ENCODE measurements at regions not wholly inside any gene's neighbourhood (a gene's known extent, or its start where the extent isn't known, plus 50 kb on each side); places are given as distances from the start of the nearest gene placed in this dataset.

- H3K36me3 ChIP-seq: no peaks in the 10 kb centered on the region
- intact Hi-C loops (cut with DNase I; ENCODE audit: low total_unique reads): no loop called here
- H3K27ac ChIP-seq: no peak overlapping the region
- DNase-seq: no peak
- no peak for TF ChIP-seq CTCF (IDR thresholded peaks at IDR 0.05 in 8 of 11, conservative IDR thresholded peaks at IDR 0.05 in 3 of 11)
- no peak for TF ChIP-seq POLR2AphosphoS5 (IDR thresholded peaks at IDR 0.05)
- no peak for TF ChIP-seq POLR2A (IDR thresholded peaks at IDR 0.05)
- H3K9me3 ChIP-seq: no peaks in the 10 kb centered on the region
- H3K27me3 ChIP-seq (replicated peaks in 1 of 7): peaks cover 0 to 17% (median 0%) of the 10 kb centered on the region in 7 donors
- H3K4me3 ChIP-seq: no peak overlapping the region
- no peaks in the 10 kb centered on the region for H3K4me1 ChIP-seq
- WGBS, 5 donors: 71 to 85% (median 82%) methylated on average over 7 of the region's 7 CpGs
Measured at GRCh38 chr2:114119862-114120261, 230.0 kb downstream of the ACTR3 start.

- WGBS, 5 donors: 84 to 89% (median 85%) methylated on average over 10 of the region's 10 CpGs
- Histone ChIP-seq H3K27me3 (replicated peaks in 1 of 7) (peaks cover 0 to 4% (median 0%) of the 10 kb centered on the region in 7 donors), H3K4me1 (no peaks in the 10 kb centered on the region), H3K4me3 (no peak overlapping the region), H3K36me3 (no peaks in the 10 kb centered on the region), H3K9me3 (no peaks in the 10 kb centered on the region), H3K27ac (no peak overlapping the region)
- intact Hi-C loops (cut with DNase I; ENCODE audit: low total_unique reads): no loop called here
- TF ChIP-seq CTCF (IDR thresholded peaks at IDR 0.05 in 8 of 11, conservative IDR thresholded peaks at IDR 0.05 in 3 of 11) (no peak), POLR2AphosphoS5 (IDR thresholded peaks at IDR 0.05) (no peak), POLR2A (IDR thresholded peaks at IDR 0.05) (no peak)
- no peak for DNase-seq
Measured at GRCh38 chr2:114122930-114123329, 233.0 kb downstream of the ACTR3 start.

GRCh38 chr2:114123925-114124324 lies 234.0 kb downstream of the ACTR3 start:
- TF ChIP-seq CTCF (IDR thresholded peaks at IDR 0.05 in 8 of 11, conservative IDR thresholded peaks at IDR 0.05 in 3 of 11): no peak
- TF ChIP-seq POLR2A (IDR thresholded peaks at IDR 0.05): no peak
- no peak for TF ChIP-seq POLR2AphosphoS5 (IDR thresholded peaks at IDR 0.05)
- DNase-seq: no peak
- intact Hi-C loops (cut with DNase I; ENCODE audit: low total_unique reads): no loop called here
- H3K27ac ChIP-seq: no peak overlapping the region
- WGBS, 5 donors: 68 to 76% (median 72%) methylated on average over 3 of the region's 3 CpGs
- no peaks in the 10 kb centered on the region for H3K36me3 ChIP-seq
- H3K27me3 ChIP-seq (replicated peaks in 1 of 7): peaks cover 0 to 6% (median 0%) of the 10 kb centered on the region in 7 donors
- H3K4me3 ChIP-seq: no peak overlapping the region
- H3K9me3 ChIP-seq: no peaks in the 10 kb centered on the region
- no peaks in the 10 kb centered on the region for H3K4me1 ChIP-seq

- H3K4me1 ChIP-seq: no peaks in the 10 kb centered on the region
- DNase-seq: no peak
- no peak overlapping the region for H3K4me3 ChIP-seq
- intact Hi-C loops (cut with DNase I; ENCODE audit: low total_unique reads): no loop called here
- H3K36me3 ChIP-seq: no peaks in the 10 kb centered on the region
- WGBS, 5 donors: 40 to 62% (median 51%) methylated on average over 2 of the region's 2 CpGs
- TF ChIP-seq POLR2A (IDR thresholded peaks at IDR 0.05) (no peak), CTCF (IDR thresholded peaks at IDR 0.05 in 8 of 11, conservative IDR thresholded peaks at IDR 0.05 in 3 of 11) (no peak), POLR2AphosphoS5 (IDR thresholded peaks at IDR 0.05) (no peak)
- no peak overlapping the region for H3K27ac ChIP-seq
- H3K9me3 ChIP-seq: no peaks in the 10 kb centered on the region
- H3K27me3 ChIP-seq (replicated peaks in 1 of 7): peaks cover 0 to 6% (median 0%) of the 10 kb centered on the region in 7 donors
Measured at GRCh38 chr2:114127372-114127771, 237.5 kb downstream of the ACTR3 start.
